COLO668 (cell line): ENCODE measurements at regions not wholly inside any gene's neighbourhood (a gene's known extent, or its start where the extent isn't known, plus 50 kb on each side); places are given as distances from the start of the nearest gene placed in this dataset.

Experiments
- DNase-seq: peaks from one replicate; lab custom pipeline; 2025; ENCODE audit not compliant: unreplicated experiment; lab: John Stamatoyannopoulos, UW

DNA sequence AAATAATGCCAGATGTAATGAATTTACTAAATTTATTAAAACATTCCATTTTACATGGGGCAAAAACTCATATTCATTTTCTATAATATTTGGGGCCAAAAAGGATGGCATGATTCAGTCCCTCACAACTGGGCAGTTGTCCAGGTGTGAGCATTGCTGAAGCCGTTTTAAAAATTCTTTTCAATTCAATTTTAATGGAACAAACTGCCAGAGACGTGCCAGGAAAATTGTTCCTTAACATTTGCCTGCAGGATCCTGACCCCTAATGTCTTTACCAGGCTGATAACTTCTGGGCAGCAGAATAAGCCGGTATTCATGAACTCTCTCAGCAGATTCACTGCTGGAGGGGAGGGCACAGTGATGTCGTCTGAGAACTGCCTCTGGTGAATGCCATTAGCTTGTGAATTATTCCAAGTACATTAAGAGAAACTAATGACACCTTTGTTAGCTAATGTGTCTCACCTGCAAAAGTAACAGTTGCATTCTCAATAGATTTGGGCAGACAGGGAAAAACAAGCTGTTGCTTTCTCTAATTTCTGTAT lies 1445.1 kb upstream of the TENM3 start:
- DNase-seq: no peak

DNA sequence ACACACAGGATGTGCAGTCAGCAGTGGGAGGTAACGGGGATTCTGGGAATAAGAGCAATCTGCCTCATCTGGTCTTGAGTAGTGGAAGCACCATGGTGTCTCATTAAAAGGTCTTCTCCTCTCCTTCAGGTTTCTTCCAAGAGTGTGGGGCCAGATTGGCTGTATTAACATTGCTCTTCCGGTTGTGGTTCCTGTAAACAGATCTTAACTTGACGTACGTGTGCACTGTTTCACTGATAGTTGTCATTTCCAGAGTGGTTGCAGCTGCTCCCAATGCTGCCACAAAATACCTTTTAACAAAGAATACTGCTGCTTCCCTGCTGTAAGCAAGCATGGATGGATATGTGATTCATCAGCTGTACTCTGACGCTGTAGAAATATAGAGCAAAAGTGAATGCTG lies 1443.4 kb upstream of the TENM3 start:
- no peak for DNase-seq

DNA sequence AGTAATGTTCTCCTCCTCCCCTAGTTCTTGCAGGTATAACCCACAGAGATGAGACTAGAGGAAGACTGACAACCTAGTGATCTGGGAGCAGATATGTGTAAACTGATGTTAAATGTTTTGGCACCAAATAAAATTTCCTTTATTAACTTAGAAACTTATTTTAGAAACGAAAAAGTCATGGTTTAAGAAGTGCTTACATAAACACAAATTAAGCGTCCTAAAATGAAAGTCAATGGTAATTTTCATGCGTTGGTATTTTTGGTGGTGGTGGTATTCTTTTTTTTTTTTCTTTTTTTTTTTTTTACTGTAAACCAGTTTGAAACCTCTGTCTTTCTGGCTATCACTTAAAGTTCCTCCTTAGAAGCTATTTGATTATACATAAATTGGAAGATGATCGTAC lies 1438.1 kb upstream of the TENM3 start:
- DNase-seq: no peak

DNA sequence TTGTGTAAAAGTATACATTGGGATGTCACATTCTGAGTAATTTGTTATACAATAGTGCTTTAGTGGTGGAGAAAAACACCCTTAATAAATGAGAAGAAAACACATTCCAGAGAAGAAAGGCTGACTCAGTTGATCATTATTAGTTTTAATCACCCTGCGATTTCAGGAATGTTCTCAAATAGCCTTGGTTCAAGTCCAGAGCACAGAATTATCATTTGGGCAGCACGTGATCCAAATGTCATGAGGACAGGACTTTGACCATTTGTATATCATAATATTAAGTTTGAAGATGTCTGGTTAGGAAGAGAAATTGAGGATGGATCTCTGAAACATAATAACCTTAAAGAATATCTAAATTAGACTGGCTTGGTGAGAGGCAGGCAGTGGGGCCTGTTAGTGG lies 1434.3 kb upstream of the TENM3 start:
- no peak for DNase-seq

DNA sequence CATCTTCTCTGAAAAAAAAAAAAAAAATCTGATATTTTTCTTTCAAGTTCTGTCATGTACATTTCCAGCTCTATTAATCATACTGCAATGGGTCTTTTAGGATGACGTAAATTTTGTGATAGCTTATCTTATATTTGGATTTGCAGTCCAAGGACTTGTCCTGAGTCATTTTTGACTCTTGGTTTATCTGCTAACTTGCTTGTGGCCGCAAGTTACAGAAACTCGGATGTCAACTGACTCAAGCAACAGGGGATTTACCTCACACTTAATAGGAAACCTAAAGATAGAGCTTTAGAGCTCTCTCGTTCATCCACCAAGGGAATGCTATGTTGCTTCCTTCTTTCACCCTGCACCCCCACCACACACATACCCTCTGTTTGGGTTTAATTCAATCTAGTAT lies 1433.8 kb upstream of the TENM3 start:
- DNase-seq: no peak

DNA sequence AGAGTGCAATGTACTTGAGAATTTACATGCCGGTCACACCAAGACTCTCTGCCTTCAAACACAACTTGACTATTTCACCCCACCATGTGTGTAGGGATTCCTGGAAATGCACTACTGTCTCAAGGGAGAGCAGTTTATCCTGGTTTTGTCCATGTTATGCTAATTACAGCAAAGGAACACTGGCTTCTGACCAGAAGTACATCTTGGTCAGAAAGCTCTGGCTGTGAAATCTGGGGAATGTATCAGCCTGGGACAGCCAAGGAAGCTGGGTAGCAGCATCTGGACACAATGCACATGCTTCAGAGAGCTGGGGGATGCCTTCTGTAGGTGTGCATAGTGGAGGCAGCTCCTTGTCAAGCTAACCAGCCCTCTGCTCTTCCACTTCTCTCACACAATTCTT lies 1432.6 kb upstream of the TENM3 start:
- DNase-seq: no peak

DNA sequence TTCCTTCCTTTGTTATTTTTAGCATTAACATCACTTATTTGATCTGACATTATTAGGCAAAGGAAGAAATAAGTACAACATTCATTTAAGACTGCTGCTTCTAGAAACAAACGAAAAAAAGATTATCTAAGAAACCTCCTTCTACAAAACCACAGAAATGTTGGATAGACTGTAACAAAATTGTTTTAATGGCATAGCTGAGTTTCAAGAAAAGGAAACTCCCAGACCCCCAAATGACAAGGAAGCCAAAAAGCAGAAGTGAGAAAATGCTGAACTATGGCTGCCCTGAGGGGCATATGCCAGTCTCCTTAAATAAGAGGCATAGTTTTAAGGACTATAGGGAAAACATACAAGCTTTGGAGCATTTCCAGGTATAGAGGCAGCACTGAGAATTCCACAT lies 1431.6 kb upstream of the TENM3 start:
- no peak for DNase-seq

DNA sequence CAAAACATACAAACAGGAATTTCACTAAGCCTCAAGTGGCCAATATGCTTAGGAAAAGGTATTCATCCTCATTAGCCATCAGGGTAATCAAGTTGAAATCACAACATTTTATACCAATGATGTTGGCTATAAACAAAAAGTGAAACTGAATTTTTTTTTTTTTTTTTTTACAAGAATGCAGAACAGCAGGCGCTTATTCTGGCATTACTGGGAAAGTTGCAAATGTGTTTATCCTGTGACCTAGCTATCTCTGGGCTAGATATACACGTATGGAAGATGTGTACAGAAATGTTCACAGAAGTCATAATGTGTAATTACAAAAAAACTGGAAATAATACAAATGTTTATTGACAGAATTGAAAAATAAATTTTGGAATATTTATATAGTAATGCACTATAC lies 1430.4 kb upstream of the TENM3 start:
- no peak for DNase-seq

DNA sequence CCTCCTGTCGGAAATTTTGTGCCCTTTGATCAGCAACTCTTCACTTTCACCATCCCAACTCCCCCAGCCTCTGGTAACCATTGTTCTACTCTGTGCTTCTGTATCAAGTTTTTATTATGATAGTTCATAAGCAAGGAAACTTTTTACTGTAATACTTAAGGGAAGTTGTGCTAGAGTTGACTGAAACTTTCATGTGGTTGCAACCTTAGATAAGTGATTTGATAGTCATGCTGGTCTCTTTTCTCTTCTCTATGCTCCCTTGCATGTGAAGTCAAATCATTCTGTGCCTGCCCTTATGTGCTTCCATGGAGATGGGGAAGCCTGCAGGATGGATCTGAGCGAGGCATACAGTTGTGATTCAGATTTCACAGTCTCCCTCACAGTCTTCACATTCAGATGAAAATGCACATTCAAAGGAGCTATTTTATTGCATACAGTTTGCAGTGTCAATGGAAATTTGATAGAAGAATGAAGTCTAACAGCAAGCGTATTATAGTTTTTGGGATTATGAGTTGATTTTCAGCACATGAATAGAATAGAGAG lies 1428.3 kb upstream of the TENM3 start:
- no peak for DNase-seq

DNA sequence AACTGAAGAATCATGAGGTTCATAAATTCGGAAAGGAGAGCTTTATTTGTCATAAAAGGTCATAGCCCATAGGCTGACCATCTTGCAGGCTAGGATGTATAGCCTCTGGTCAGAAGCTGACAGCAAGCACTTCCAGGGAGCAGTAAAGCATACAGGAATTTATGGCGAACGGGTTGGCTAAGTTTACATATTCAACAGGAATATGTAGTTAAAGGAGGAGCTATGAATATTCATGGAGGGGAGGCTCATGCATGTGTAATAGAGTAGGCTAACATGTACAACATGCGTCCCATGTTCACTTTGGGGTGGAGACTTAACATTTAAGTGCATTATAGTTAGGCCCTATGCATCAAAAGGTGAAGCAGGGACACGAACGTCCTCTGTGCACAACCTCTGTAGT lies 1425.7 kb upstream of the TENM3 start:
- DNase-seq: no peak

DNA sequence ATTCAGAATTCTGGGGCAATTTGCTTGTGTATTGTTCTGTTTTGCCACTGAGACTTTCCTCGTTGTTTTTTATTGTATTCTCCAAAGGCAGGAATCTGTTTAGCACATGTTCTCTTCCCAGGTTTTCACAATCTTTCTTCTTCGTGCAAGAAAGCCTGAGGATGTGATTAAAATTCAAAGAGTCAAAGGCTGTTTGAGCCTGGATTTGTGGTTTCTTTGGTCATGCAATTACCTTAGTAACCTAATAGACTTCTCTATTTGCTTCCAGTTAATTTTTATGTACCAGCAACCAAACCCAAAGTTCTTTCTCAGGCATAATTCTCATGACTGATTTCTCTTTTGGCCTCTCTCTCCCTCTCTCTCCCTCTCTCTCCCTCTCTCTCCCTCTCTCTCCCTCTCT lies 1420.1 kb upstream of the TENM3 start:
- DNase-seq: no peak

DNA sequence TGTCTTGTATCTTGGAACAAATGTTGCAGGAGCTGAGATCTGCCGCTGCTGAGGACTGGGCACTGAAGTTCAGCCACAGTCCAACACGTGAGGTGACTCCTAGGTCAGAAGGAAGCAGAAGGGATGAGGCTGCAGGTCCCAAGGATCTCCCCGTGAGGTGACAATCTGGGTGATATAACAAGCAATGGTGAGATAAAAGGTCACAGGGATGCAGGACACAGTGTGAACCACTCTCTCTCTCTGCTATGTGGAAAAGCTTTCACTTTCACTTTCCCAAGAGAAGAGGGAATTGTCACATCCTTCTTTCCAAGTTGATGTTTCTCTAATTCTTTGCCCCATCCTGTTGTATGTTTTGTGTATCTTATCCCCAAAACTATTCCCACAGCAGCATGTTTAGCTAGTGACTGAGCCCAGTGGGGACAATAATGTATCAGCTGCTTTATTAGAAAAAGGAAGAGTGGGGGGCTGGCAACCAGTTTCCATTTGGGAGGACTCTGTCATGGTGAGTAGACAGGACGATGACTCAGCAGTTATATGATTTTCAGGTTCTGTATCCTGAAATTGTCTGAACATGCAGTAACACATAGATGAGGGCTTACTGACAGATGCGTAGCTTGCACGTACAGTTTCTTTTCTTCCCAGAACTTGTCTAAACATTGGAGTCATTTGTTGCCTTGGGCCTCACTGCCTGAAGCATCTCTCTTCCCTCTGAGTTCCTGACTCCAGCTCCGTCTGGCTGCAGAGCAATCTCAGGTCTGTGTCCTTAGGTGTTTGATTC lies 1415.8 kb upstream of the TENM3 start:
- no peak for DNase-seq

DNA sequence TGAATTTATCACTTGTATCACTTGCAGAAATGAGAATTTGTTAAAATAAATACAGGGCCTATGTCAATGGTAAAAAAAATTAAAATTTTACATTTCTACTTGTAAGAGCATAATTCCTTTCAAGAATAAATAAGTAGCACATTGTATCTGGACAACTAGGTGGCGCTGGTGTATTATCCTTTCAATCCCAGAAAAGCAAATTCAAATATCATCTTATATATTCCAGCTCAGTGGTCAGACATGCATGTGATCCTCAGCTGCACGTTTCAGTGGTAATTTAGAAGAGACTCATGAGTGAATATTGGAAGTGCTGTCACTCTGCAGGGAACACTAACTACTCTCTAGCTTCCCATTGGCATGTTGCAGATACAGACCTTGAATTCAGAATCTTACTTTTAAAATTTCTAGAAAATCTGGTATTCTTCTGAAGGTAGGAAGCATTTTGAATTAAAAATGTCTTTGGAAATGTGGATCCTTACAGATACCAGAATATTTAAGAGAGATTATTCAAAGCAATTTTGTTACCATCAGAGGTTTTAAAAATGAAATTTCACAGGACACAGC lies 1414.7 kb upstream of the TENM3 start:
- peak; percentile 27 for DNase-seq

DNA sequence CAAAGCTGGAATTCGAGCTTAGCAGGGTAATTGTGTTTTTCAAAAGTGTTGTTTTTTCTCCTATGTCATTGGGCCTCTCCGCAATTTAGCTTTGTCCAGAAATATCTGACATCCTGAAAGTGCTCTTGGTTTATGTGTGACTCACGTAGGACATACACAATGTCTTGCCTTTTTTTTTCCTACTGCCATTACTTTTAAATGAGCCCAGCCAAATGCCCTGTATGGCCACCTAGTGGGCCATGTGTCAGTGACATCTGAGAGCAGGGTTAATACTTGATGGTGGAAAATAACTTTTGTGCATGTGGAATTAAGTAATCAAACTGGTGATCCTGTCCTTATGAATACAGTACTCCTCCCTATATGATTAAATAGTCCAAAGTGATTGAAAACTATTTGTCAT lies 1411.1 kb upstream of the TENM3 start:
- no peak for DNase-seq

DNA sequence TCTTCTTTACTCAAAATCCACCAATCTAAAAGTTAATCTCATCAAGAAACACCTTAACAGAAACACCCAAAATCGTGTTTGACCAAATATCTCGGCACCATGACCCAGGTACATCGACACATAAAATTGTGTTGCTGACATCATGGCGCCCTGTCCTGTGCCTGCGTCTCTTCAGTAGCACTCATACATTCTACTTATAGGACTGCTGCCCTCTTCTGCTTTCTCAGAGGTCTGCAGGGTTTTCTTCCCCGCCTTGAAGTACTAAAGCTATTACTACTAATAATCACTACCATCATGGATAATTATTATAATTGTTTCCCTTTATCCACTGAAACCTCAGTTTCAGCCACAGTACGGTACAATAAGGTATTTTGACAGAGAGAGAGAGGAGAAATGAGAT lies 1403.1 kb upstream of the TENM3 start:
- no peak for DNase-seq

DNA sequence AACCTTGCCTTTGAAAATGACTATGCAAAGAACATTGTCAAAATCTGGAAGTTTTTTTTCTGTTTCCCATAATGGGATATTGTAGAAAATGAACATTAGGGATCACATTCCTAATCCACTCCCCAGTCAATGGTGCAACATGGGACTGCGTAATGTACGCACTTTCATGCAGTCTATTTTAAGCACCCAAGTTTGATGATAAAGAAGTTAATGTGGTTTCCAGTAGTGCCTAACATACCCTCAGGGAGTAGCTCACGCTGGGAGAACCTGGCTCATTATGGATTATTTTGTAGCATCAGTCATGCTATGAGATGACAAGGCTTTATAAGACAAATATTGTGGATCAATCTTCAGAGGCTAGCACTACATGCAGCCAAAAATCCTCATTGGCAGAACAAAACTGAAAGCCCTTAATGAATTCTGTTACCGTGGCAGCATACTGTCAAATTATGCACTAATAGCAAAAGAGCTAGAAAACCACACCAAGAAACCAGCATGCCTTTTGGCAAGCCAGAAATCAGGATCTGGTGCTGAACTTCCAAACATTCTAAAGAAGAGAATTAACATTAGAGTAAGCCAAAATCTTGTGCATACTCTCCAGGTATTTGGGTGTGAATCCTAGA lies 1392.8 kb upstream of the TENM3 start:
- no peak for DNase-seq

DNA sequence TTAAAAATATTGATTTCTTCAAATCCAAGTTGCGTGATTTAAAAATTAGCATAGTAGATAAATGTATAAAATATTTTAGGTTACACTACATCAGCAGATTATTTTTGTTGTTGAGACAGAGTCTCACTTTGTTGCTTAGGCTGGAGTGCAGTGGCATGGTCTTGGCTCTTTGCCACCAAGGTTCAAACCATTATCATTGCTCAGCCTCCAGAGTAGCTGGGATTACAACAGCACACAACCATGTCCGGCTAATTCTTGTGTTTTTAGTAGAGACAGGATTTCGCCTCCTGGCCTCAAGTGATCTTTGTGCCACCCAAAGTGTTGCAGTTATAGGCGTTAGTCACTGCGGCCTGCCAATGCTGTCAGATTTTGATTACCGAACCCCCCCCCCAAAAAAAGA lies 1390.5 kb upstream of the TENM3 start:
- DNase-seq: no peak

DNA sequence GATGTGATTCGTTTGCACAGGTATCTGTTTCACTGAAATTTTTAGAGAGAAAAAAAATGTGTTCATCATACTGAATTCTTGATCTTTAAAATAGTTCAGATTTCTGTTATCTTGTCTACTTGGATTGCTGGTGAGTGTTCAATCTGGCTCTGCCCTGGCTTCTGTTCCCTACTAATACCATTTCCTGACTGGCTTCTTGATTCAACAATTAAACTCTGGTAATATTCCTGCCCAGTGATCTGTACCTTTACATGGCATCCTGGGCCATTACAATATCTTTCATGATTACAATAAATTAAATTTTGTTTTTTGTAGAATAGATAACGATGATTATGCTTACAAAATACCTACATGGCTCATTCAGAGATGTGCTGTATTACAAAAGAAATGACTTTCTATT lies 1388.0 kb upstream of the TENM3 start:
- DNase-seq: no peak

DNA sequence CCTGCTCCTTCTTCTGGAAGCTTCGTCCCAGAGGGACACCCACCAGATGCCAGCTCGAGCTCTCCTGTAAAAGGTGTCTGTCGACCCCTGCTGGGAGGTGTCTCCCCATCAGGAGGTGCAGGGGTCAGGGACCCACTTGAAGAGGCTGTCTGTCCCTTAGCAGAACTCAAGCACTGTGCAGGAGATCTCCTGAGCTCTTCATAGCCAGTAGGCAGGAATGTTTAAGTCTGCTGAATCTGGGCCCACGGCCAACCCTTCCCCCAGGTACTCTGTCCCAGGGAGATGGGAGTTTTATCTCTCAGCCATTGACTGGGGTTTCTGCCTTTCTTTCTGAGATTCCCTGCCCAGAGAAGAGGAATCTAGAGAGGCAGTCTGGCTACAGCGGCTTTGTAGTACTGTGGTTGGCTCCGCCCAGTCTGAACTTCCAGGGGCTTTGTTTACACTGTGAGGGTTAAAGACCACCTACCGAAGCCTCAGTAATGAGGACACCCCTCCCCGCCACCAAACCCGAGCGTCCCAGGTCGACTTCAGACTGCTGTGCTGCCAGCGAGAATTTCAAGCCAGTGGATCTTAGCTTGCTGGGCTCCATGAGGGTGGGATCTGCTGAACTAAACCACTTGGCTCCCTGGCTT lies 1383.0 kb upstream of the TENM3 start:
- DNase-seq: no peak

DNA sequence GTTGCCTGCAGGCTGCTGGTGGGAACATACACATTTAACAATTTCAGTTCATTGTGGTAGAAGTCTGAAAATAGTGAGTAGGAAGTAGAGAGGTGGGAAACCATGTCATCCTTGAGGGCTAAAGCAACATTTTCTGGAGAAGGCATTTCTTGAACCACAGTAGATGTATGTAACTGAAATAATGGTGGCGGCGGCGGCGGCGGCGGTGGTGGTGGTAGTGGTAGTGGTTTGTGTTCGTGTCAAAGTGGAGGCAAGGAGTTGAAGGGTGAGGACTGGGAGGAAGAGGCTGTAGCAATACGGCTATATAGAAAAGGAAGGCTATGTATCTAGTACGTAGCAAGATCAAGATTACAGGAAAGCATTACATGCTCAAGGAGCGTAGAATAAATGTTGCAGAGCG lies 1381.6 kb upstream of the TENM3 start:
- DNase-seq: no peak

DNA sequence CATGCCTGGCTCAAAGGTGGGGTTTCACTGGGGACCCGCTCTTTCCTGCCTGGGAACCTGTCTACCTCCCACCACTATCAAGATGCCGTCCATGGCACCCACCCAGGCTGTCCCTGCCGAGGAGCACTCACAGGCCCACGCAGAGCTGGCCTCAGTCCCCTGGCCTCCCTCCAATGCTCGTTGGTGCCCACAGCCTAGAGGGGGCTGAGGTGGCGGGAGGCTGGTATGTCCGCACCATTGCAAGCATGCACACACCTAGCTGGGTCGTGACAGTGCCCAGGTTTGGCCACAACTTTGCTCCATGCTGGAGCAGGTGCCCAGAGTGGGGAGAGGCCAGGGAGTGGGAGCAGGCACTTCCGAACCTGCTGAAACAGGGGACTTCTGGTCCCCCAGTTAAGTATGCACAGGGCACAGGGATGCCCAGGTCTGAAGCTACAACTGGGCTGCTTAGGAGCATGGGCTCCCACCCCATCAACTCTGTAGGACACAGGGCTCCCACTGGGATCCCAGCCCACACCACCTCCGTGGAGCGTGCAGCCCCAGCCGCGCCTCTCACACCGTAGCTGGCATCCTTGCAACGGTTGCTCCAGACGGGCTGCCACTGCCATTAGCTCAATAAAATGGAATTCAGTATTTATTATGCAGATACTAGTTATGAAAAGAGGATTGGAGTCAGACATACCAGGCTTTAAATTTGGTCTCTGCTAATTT lies 1376.1 kb upstream of the TENM3 start:
- no peak for DNase-seq
